GM19035 (cell line): ENCODE measurements at regions not wholly inside any gene's neighbourhood (a gene's known extent, or its start where the extent isn't known, plus 50 kb on each side); places are given as distances from the start of the nearest gene placed in this dataset.

ENCODE experiments used
- ATAC-seq: cut with Tn5 transposase; IDR thresholded peaks from one replicate; pipeline ENCODE4 v1.9.1; 2021; ENCODE audit not compliant: unreplicated experiment

GRCh38 chr7:142379201-142379885, 121.5 kb upstream of the PRSS58 start:
- no peak for ATAC-seq

DNA sequence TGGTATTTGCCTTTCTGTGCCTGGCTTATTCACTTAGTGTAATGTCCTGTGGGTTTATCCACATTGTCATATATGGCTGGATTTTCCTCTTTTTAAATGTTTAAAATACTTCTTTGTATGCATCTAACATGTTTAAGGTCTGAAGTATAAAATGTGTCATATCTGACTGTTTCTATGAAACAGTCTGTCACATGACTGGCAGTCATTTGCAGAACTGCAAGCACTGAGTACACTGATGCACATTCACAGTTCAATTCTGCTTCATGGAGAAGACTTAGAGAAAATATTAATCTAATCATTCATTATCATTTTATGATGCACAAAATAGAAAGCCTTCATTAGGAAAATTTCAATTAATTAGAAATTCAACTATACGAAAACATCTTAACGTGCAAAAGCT, 119.7 kb upstream of the PRSS58 start:
- ATAC-seq, result no peak

- ATAC-seq, result no peak
Measured at GRCh38 chr7:142376356-142376997, 118.6 kb upstream of the PRSS58 start.

GRCh38 chr7:142375710-142376313, 118.0 kb upstream of the PRSS58 start:
- no peak for ATAC-seq

- no peak for ATAC-seq
Measured at GRCh38 chr7:142372727-142373126, 114.9 kb upstream of the PRSS58 start.

DNA sequence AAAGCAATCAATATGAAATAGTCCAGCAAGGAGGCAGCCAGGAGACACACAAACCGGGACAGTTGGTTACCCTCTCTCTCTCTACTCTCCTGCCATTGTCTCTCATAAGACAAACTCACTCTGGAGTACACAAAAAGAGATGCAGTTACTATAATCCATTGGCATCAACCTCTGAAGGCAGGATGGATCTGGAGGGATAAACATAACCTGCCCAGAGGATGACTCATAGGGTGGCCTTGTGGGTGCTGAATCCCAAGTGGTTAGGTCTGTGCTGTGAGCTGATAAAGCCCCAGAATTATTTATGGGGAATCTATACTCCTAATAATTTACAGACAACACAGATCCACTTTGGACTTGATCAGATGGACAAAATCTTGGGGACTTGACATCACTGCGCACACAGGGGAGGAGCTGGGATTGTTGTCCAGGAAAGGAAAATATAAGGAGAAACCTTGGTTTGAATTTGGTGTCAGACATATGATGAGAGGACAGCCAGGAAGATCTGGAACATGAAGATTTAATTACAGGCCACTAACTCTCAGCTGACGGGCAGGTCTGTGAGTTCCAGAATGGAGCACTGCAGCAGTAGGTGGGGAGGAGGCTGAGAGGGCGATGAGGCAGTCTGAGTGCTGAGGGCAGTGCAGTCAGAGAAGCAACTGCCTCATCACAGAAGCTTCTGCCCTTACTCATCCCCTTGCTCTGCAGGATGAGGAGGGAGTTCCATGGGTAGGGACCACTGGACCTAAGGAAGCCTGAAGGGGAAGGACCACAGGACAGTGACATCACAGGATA, 113.9 kb upstream of the PRSS58 start:
- no peak for ATAC-seq

GRCh38 chr7:142365410-142365842, 107.6 kb upstream of the PRSS58 start:
- no peak for ATAC-seq

DNA sequence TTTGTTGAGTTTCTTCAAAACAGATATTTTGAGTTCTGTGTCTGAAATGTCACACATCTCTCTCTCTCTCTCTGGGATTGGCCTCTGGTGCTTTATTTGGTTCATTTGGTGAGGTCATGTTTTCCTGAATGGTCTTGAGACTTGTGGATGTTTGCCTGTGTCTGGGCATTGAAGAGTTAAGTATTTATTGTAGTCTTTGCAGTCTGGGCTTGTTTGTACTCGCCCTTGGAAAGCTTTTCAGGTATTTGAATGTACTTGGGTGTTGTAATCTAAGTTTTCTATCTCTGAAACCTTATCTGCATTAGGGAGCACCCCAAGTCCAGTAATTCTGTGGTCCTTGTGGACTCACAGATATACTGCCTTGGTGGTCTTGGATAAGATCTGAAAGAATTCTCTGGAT, 106.7 kb upstream of the PRSS58 start:
- ATAC-seq, result no peak

GRCh38 chr7:142362349-142362748, 104.5 kb upstream of the PRSS58 start:
- no peak for ATAC-seq

DNA sequence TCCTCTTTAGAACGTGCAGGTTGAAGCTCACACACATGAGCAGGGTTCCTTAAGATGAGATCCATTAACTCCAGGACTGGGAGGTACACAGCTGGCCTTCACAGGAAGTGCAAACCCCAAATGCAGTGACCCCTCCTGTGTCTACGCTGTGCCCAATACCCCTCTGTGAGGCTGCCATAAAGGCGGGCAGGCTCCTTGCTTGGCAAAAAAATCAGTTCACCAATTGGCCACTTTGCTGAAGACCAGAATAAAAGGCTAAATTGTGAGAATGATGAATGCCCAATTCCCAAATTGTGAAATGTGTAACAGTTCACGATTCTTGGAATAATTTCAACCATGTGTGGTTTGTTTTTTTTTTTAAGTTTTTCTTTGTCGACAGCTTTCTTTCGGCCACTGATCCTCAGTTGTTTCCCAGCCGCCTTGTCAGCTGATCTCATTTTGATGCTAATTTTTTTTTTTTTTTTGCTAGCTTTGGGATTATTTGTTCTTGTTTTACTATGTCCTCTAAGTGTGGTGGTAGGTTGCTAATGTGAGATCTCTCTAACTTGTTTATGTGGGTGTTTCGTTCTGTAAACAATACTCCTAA, 101.9 kb upstream of the PRSS58 start:
- no peak for ATAC-seq

- ATAC-seq, result peak; percentile 91
Measured at GRCh38 chr7:142357953-142358520, 100.2 kb upstream of the PRSS58 start.

- no peak for ATAC-seq
Measured at GRCh38 chr7:142356166-142356565, 98.3 kb upstream of the PRSS58 start.

DNA sequence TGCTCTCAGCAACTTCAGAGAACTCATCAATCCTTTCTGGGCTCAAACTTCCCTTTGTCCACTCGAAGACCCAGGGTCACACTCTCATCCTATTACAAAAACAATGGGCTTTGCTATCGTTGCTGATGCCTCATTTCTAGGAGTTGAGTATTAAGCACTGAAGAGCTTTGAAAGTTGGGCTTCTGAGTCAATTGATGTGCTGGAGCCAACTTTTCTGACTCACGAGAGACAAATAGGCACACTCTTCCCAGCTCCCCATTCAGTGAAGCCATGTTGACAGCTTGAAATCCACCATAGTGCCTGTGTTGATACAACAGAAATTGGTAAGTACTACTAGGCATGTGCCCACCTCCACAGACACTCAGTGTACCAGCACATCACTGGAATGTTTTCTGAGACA, 97.5 kb upstream of the PRSS58 start:
- ATAC-seq, result no peak

GRCh38 chr7:142353147-142354060, 95.5 kb upstream of the PRSS58 start:
- ATAC-seq, result no peak

GRCh38 chr7:142352543-142352942, 94.7 kb upstream of the PRSS58 start:
- no peak for ATAC-seq

GRCh38 chr7:142351145-142351544, 93.3 kb upstream of the PRSS58 start:
- ATAC-seq, result no peak

- no peak for ATAC-seq
Measured at GRCh38 chr7:142349670-142350405, 92.0 kb upstream of the PRSS58 start.

DNA sequence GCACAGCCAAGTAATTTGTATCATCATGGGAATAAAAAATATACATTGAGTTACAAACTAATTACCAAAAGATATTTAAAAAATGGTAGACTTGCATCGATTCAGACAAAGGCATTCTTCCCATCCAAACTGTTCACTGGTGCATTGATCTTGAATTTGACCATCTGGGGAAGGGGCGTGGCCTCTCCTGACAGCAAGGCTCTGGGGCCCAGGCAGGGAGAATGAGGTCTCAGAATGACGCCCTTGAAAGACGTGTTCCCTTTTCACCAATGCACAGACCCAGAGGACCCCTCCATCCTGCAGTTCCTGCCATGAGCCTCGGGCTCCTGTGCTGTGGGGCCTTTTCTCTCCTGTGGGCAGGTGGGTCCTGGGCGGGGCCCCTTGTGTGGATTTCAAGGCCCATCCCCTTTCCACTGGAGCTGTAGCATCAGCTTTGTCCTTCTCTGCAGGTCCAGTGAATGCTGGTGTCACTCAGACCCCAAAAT, 91.1 kb upstream of the PRSS58 start:
- no peak for ATAC-seq

DNA sequence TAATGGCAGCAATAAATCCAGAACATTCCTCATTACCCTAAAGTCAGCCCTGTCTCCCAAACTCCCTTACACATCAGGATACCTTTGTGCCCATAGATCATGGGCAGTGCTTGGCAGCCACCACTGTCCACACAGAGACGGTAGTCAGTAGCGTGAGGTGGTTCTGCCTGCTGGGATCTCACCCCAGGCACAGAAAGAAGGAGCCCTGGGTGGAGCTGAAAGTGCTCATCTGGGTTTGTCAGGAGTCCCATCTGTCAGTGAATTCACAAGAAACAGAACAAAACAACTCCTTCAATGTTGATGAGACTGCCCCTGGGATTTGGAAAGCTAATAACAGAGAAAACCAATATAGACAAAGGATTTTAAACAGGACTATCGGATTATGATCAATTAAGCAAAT, 90.2 kb upstream of the PRSS58 start:
- no peak for ATAC-seq
